22Rv1 (cell line): ENCODE measurements at regions not wholly inside any gene's neighbourhood (a gene's known extent, or its start where the extent isn't known, plus 50 kb on each side); places are given as distances from the start of the nearest gene placed in this dataset.

Experiments
- H3K27ac ChIP-seq: fragments of 450-650 bp; 2 replicates; pipeline ENCODE4 v1.5.1; 2017
- CTCF ChIP-seq: fragments of 450-650 bp; IDR thresholded peaks from 2 replicates; pipeline ENCODE4 v1.5.1; 2017; ENCODE audit warnings: mild to moderate bottlenecking
- ZFX ChIP-seq: fragments of 450-650 bp; IDR thresholded peaks from 2 replicates; pipeline ENCODE4 v1.6.1; 2017; ENCODE audit warnings: antibody characterized with exemption, borderline replicate concordance

GRCh38 chr6:28656715-28657114 is 131.0 kb downstream of the GPX5 start:
- H3K27ac ChIP-seq = no peak overlapping the region
- no peak for TF ChIP-seq CTCF

GRCh38 chr6:28657381-28657768 is 131.7 kb downstream of the GPX5 start:
- H3K27ac ChIP-seq = no peak overlapping the region
- TF ChIP-seq CTCF = no peak

GRCh38 chr6:28657769-28658465 is 132.2 kb downstream of the GPX5 start:
- TF ChIP-seq ZFX (no peak), CTCF (no peak)

GRCh38 chr6:28658475-28659249 is 133.0 kb downstream of the GPX5 start:
- no peak overlapping the region for H3K27ac ChIP-seq
- TF ChIP-seq CTCF (no peak), ZFX (no peak)

More at GRCh38 chr6:28657769-28658465, 132.2 kb downstream of the GPX5 start:
- H3K27ac ChIP-seq = no peak overlapping the region

GRCh38 chr6:28659250-28659566 is 133.5 kb downstream of the GPX5 start:
- no peak overlapping the region for H3K27ac ChIP-seq
- TF ChIP-seq ZFX (no peak), CTCF (no peak)

- no peak overlapping the region for H3K27ac ChIP-seq
Observed at GRCh38 chr6:28661097-28661713, 135.5 kb downstream of the GPX5 start.

More at GRCh38 chr6:28661097-28661713, 135.5 kb downstream of the GPX5 start:
- TF ChIP-seq CTCF = no peak
- no peak for TF ChIP-seq ZFX
